ENCODE measurements at regions not wholly inside any gene's neighbourhood (a gene's known extent, or its start where the extent isn't known, plus 50 kb on each side); places are given as distances from the start of the nearest gene placed in this dataset.
"Not testable (repeated sequence)": the region's sequence is repeated elsewhere in the genome, so short reads cannot be mapped to it uniquely, and the experiment has no call there.

DNA sequence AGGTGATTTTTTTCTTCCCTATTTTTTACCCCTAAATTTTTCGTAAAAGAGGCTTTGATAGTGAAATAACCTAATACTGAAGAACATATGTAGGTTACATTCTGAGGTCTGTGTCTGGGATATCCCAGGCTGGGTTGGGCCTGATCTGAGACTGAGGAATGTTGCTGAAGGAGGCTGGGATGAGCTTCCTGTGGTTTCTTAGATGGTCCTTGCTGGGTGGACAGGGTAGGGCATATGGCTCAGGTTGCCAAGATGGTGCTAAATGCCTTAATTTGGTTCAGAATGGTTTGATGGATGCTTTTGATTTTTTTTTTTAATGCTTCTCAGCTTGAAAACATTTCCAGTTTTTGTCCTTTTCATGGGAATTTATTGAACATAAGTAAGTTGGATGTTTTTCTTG lies 124.6 kb upstream of the PMCH start:
- WGBS, 2 donors: 76 to 79% methylated on average over 1 of the region's 1 CpG
- H3K9me3 ChIP-seq (ENCODE audit: control insufficient read depth, low read length): no peaks in the 10 kb centered on the region
- no peaks in the 10 kb centered on the region for H3K36me3 ChIP-seq (ENCODE audit: control insufficient read depth in 1 of 2, insufficient read depth in 2 of 2, low read length in 1 of 2)
- no peak for DNase-seq
- H3K4me3 ChIP-seq (ENCODE audit: low read length in 2 of 2): no peak overlapping the region
- H3K4me1 ChIP-seq (ENCODE audit: control insufficient read depth in 1 of 2, insufficient read depth in 2 of 2, low read length in 2 of 2): no peaks in the 10 kb centered on the region
- no peak for ATAC-seq (ENCODE audit: low FRiP score)
- no peaks in the 10 kb centered on the region for H3K27me3 ChIP-seq (ENCODE audit: control insufficient read depth in 1 of 2, insufficient read depth in 2 of 2, low read length in 1 of 2)
- no peak overlapping the region for H3K27ac ChIP-seq (ENCODE audit: low read depth in 1 of 2, low read length in 2 of 2)
- intact Hi-C loops (cut with DNase I): no loop called here

DNA sequence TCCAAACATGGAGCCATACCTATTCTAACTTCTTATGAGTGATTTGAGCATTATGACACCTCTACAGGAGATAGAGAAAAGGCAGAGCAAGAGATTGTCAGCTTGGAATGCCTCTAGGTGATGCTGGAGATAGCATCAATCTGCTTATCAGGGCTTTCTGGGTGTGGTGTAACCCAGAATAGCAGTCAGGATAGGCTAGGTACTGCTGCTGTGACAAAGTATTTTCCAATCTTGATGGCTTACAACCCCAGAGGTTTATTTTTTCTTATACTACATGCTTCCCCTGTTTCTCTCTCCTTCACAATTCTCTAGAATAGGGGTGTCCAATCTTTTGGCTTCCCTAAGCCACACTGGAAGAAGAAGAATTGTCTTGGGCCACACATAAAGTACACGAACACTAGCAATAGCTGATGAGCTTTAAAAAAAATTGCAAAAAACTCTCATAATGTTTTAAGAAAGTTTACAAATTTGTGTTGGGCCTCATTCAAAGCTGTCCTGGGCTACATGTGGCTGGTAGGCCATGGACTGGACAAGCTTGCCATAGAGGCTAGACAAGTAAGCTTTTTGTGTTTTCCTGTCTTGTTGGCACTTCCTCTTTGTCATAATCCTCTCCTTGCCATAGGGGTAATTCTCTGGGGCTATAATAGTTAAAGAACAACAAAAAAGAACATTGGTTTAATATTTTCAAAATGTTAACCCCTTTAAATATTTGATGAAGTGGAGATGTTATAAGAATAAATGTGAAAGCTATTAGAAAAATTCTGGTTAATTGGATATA lies 123.9 kb upstream of the PMCH start:
- 91 to 92% methylated on average over 1 of the region's 1 CpG for WGBS, 2 donors
- H3K36me3 ChIP-seq (ENCODE audit: control insufficient read depth in 1 of 2, insufficient read depth in 2 of 2, low read length in 1 of 2): no peaks in the 10 kb centered on the region
- no peaks in the 10 kb centered on the region for H3K4me1 ChIP-seq (ENCODE audit: control insufficient read depth in 1 of 2, insufficient read depth in 2 of 2, low read length in 2 of 2)
- ATAC-seq (ENCODE audit: low FRiP score): no peak
- DNase-seq: no peak
- H3K9me3 ChIP-seq (ENCODE audit: control insufficient read depth, low read length): no peaks in the 10 kb centered on the region
- H3K27me3 ChIP-seq (ENCODE audit: control insufficient read depth in 1 of 2, insufficient read depth in 2 of 2, low read length in 1 of 2): no peaks in the 10 kb centered on the region
- no peak overlapping the region for H3K27ac ChIP-seq (ENCODE audit: low read depth in 1 of 2, low read length in 2 of 2)
- H3K4me3 ChIP-seq (ENCODE audit: low read length in 2 of 2): no peak overlapping the region
- intact Hi-C loops (cut with DNase I): no loop called here

DNA sequence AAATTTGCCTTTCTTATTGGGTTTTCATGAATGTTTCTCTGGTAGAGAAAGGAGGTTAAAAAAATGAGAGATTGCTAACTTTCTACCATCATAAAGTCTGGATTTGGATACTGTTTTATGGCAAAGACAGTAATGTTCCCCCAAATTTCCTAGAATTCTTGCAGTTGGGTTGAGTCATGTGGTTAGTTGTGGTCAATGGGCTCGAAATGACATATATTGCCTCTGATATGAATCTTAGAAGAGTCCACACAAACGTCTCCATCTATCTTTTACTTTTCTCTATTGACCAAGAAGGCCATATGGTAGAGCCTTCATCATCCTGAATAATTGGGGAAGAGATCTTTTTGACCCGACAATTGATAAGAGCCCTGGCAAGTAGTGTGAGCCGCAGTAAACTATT lies 119.5 kb upstream of the PMCH start:
- H3K36me3 ChIP-seq (ENCODE audit: control insufficient read depth in 1 of 2, insufficient read depth in 2 of 2, low read length in 1 of 2): no peaks in the 10 kb centered on the region
- DNase-seq: no peak
- H3K9me3 ChIP-seq (ENCODE audit: control insufficient read depth, low read length): no peaks in the 10 kb centered on the region
- intact Hi-C loops (cut with DNase I): no loop called here
- H3K27me3 ChIP-seq (ENCODE audit: control insufficient read depth in 1 of 2, insufficient read depth in 2 of 2, low read length in 1 of 2): no peaks in the 10 kb centered on the region
- H3K4me1 ChIP-seq (ENCODE audit: control insufficient read depth in 1 of 2, insufficient read depth in 2 of 2, low read length in 2 of 2): no peaks in the 10 kb centered on the region
- 64 to 65% methylated on average over 4 of the region's 4 CpGs for WGBS, 2 donors
- ATAC-seq (ENCODE audit: low FRiP score): no peak
- no peak overlapping the region for H3K27ac ChIP-seq (ENCODE audit: low read depth in 1 of 2, low read length in 2 of 2)
- H3K4me3 ChIP-seq (ENCODE audit: low read length in 2 of 2): no peak overlapping the region

DNA sequence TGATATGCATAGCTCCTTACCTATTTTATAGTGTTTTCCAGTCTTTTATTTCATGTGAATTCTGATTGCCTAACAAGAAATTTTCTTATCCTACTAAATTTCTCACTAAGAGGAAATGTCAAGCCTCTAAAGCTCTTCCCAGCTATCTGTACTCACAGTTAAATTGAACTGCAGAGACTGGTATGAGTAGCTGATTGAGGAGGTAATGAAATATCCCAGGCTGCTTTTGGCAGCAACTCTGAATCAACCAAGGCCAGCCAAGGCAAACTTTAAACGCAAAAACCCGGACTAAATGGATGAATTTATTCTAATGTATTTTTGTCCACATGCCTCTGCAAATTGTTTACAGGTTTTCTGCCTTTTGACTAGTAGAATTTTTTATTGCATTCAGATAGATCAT lies 119.1 kb upstream of the PMCH start:
- WGBS, 2 donors: 9 to 10% methylated on average over 2 of the region's 2 CpGs
- Histone ChIP-seq H3K27me3 (ENCODE audit: control insufficient read depth in 1 of 2, insufficient read depth in 2 of 2, low read length in 1 of 2) (no peaks in the 10 kb centered on the region), H3K36me3 (ENCODE audit: control insufficient read depth in 1 of 2, insufficient read depth in 2 of 2, low read length in 1 of 2) (no peaks in the 10 kb centered on the region), H3K4me1 (ENCODE audit: control insufficient read depth in 1 of 2, insufficient read depth in 2 of 2, low read length in 2 of 2) (no peaks in the 10 kb centered on the region), H3K27ac (ENCODE audit: low read depth in 1 of 2, low read length in 2 of 2) (no peak overlapping the region), H3K9me3 (ENCODE audit: control insufficient read depth, low read length) (no peaks in the 10 kb centered on the region), H3K4me3 (ENCODE audit: low read length in 2 of 2) (no peak overlapping the region)
- DNase-seq (no peak), ATAC-seq (ENCODE audit: low FRiP score) (no peak)
- intact Hi-C loops (cut with DNase I): no loop called here

DNA sequence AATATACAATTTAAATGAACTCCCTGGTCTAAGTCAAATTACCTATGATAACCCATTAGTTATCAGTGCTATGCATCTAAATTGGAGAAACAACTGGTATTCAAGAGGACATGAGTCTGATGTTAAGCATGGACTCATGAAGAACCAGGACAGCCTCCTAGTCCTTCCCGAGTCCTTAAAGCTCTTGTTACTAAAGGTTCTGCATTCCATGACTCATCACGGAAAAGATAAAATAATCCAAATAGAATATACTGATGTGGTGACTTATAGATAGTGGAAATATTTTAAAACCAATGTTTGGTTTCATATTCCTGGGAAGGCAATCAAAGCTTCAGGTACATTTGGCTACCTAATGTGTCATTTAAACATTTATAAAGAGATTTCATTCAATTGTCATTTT lies 117.2 kb upstream of the PMCH start:
- WGBS, 2 donors: 83 to 88% methylated on average over 2 of the region's 2 CpGs

DNA sequence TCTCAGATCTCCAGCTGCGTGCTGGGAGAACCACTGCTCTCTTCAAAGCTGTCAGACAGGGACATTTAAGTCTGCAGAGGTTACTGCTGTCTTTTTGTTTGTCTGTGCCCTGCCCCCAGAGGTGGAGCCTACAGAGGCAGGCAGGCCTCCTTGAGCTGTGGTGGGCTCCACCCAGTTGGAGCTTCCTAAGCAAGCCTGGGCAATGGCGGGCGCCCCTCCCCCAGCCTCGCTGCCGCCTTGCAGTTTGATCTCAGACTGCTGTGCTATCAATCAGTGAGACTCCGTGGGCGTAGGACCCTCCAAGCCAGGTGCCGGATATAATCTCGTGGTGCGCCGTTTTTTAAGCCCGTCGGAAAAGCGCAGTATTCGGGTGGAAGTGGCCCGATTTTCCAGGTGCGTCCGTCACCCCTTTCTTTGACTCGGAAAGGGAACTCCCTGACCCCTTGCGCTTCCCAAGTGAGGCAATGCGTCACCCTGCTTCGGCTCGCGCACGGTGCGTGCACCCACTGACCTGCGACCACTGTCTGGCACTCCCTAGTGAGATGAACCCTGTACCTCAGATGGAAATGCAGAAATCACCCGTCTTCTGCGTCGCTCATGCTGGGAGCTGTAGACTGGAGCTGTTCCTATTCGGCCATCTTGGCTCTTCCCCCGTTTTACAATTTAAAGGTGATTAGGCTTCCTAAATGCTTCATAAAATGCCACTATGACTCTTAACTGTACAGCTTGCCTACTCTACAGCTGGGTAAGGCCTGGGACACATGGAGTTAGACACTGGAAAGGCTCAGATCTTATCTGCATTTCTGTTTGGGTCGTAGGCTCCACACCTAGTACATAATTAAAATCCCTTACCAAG lies 115.7 kb upstream of the PMCH start:
- H3K4me3 ChIP-seq (ENCODE audit: low read length in 2 of 2); ATAC-seq (ENCODE audit: low FRiP score); H3K27me3 ChIP-seq (ENCODE audit: control insufficient read depth in 1 of 2, insufficient read depth in 2 of 2, low read length in 1 of 2); DNase-seq; H3K36me3 ChIP-seq (ENCODE audit: control insufficient read depth in 1 of 2, insufficient read depth in 2 of 2, low read length in 1 of 2); intact Hi-C loops (cut with DNase I); H3K27ac ChIP-seq (ENCODE audit: low read depth in 1 of 2, low read length in 2 of 2); H3K4me1 ChIP-seq (ENCODE audit: control insufficient read depth in 1 of 2, insufficient read depth in 2 of 2, low read length in 2 of 2); H3K9me3 ChIP-seq (ENCODE audit: control insufficient read depth, low read length): not testable (repeated sequence)
- 90 to 93% methylated on average over 30 to 32 of the region's 33 CpGs for WGBS, 2 donors

More for the DNA sequence above, 117.2 kb upstream of the PMCH start:
- Histone ChIP-seq H3K4me1 (ENCODE audit: control insufficient read depth in 1 of 2, insufficient read depth in 2 of 2, low read length in 2 of 2) (no peaks in the 10 kb centered on the region), H3K36me3 (ENCODE audit: control insufficient read depth in 1 of 2, insufficient read depth in 2 of 2, low read length in 1 of 2) (no peaks in the 10 kb centered on the region), H3K27me3 (ENCODE audit: control insufficient read depth in 1 of 2, insufficient read depth in 2 of 2, low read length in 1 of 2) (no peaks in the 10 kb centered on the region), H3K27ac (ENCODE audit: low read depth in 1 of 2, low read length in 2 of 2) (no peak overlapping the region), H3K4me3 (ENCODE audit: low read length in 2 of 2) (no peak overlapping the region), H3K9me3 (ENCODE audit: control insufficient read depth, low read length) (no peaks in the 10 kb centered on the region)
- intact Hi-C loops (cut with DNase I): no loop called here
- ATAC-seq (ENCODE audit: low FRiP score) (no peak), DNase-seq (no peak)

DNA sequence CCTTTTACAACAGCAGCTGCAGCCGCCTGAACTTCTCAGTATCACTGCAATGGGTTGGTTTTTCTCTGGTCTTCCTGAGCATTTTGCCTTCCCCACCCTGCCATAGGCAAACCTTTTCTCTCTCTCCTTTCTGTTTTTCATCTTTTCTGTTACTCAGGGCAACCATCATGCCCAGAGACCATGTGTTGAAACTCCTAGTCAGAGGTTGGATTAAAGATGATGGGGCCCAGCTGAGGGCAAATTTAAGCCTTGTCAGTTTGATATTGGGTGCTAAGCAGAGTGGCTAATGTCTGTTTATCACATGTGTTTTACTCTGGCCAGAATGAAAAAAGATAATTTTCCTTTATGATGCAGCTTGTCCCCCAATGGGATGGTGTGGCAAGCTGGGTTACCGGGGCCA lies 107.9 kb upstream of the PMCH start:
- 68 to 69% methylated on average over 2 of the region's 2 CpGs for WGBS, 2 donors
- no peaks in the 10 kb centered on the region for H3K36me3 ChIP-seq (ENCODE audit: control insufficient read depth in 1 of 2, insufficient read depth in 2 of 2, low read length in 1 of 2)
- H3K9me3 ChIP-seq (ENCODE audit: control insufficient read depth, low read length): peaks cover 2% of the 10 kb centered on the region
- ATAC-seq (ENCODE audit: low FRiP score): no peak
- no peak overlapping the region for H3K4me3 ChIP-seq (ENCODE audit: low read length in 2 of 2)
- no peaks in the 10 kb centered on the region for H3K27me3 ChIP-seq (ENCODE audit: control insufficient read depth in 1 of 2, insufficient read depth in 2 of 2, low read length in 1 of 2)
- no peak for DNase-seq
- intact Hi-C loops (cut with DNase I): loop anchor here in 1 of 2 donors (10.0 kb wide), 1 partner anchor 179 kb away; the partner anchor contains the start of gene IGF1
- no peaks in the 10 kb centered on the region for H3K4me1 ChIP-seq (ENCODE audit: control insufficient read depth in 1 of 2, insufficient read depth in 2 of 2, low read length in 2 of 2)
- no peak overlapping the region for H3K27ac ChIP-seq (ENCODE audit: low read depth in 1 of 2, low read length in 2 of 2)

DNA sequence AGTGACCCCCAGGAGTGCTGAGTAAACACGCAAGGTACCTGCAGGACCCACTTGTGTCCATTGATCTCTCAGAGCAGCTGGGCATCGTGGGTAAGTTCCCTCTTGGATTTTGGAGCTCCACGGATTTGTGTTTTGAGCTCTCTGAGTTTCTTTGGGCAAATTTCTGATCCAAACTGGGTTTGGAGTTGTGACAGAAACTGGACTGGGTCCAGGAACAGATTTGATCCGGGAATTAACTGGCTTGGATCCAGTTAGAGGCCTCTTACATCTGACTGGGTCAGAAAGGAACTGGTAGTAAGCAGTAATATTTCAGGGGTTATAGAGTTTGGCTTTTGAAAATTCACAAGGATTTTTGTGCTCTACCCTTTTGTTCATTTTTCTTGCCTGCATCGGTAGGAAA lies 107.0 kb upstream of the PMCH start:
- not testable (repeated sequence) for H3K36me3 ChIP-seq (ENCODE audit: control insufficient read depth in 1 of 2, insufficient read depth in 2 of 2, low read length in 1 of 2); H3K27ac ChIP-seq (ENCODE audit: low read depth in 1 of 2, low read length in 2 of 2); H3K4me1 ChIP-seq (ENCODE audit: control insufficient read depth in 1 of 2, insufficient read depth in 2 of 2, low read length in 2 of 2); ATAC-seq (ENCODE audit: low FRiP score); H3K27me3 ChIP-seq (ENCODE audit: control insufficient read depth in 1 of 2, insufficient read depth in 2 of 2, low read length in 1 of 2); DNase-seq; H3K9me3 ChIP-seq (ENCODE audit: control insufficient read depth, low read length); H3K4me3 ChIP-seq (ENCODE audit: low read length in 2 of 2)
- intact Hi-C loops (cut with DNase I): loop anchor here in 1 of 2 donors (10.0 kb wide), 1 partner anchor 180 kb away; the partner anchor contains the start of gene IGF1
- 56 to 58% methylated on average over 5 of the region's 5 CpGs for WGBS, 2 donors

All from aorta (tissue), 5 donors.